ENCODE measurements at regions not wholly inside any gene's neighbourhood (a gene's known extent, or its start where the extent isn't known, plus 50 kb on each side); places are given as distances from the start of the nearest gene placed in this dataset.

DNA sequence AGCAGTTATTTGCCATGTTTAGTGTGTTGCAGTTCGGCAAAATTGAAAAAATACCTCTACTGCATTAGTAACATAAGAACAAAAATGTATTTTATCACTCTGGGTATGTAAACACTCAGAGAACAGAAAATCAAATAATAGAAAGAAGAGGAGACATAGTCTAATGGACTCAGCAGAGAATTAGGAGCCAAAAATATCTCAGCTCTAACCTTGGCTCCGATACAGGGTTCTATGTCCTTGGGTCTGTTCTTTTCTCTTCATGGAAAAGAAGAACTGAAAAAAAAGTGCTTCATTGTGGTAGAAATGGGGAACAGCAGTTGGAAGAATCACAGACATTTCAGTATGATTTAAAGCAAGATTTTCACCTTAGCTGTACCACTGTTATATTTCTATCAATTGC is 240.5 kb upstream of the CXXC4 start:
- Mint-ChIP-seq H3K9me3 (ENCODE audit: insufficient read depth) (no peaks in the 10 kb centered on the region), H3K4me1 (peaks cover 3% of the 10 kb centered on the region), H3K27ac (no peak overlapping the region), H3K4me3 (no peak overlapping the region), H3K27me3 (no peaks in the 10 kb centered on the region)
- Histone ChIP-seq H2AFZ (ENCODE audit: insufficient read depth, low read depth, low read length, poor library complexity, severe bottlenecking) (no peak overlapping the region), H3K27me3 (replicated peaks in 1 of 4; ENCODE audit: control extremely low read depth in 1 of 4, control insufficient read depth in 3 of 4, insufficient read depth in 4 of 4, low read length in 3 of 4) (no peaks in the 10 kb centered on the region), H3K9ac (ENCODE audit: low read length) (no peak overlapping the region), H3K4me2 (replicated peaks; ENCODE audit: low read depth, low read length, poor library complexity, severe bottlenecking) (no peak overlapping the region), H3K4me1 (ENCODE audit: control insufficient read depth in 2 of 2, insufficient read depth in 2 of 2, low read length in 2 of 2) (no peaks in the 10 kb centered on the region), H3K9me3 (ENCODE audit: control extremely low read depth in 1 of 3, control insufficient read depth in 2 of 3, insufficient read depth in 1 of 3, low read length in 2 of 3) (no peaks in the 10 kb centered on the region), H4K20me1 (ENCODE audit: control insufficient read depth, insufficient read depth, low read length, poor library complexity, severe bottlenecking) (no peaks in the 10 kb centered on the region), H3K4me3 (ENCODE audit: control extremely low read depth in 1 of 5, extremely low read depth in 1 of 5, insufficient read depth in 1 of 5, low read depth in 2 of 5, low read length in 4 of 5) (no peak overlapping the region), H3K79me2 (ENCODE audit: control insufficient read depth, insufficient read depth, low read length) (no peaks in the 10 kb centered on the region), H3K27ac (ENCODE audit: low read length in 2 of 2) (no peak overlapping the region), H3K36me3 (replicated peaks in 1 of 2; ENCODE audit: control extremely low read depth in 1 of 2, control insufficient read depth in 1 of 2, extremely low read depth in 1 of 2, insufficient read depth in 2 of 2, low read length in 1 of 2) (no peaks in the 10 kb centered on the region)
- WGBS (ENCODE audit: insufficient coverage) = no CpG with 5 or more reads among the region's 2 CpGs
- POLR2A ChIA-PET = interaction anchor here (0.7 kb wide), 1 partner anchor 80 kb away, joined by 3 read pairs; no protein-coding TSS in a partner anchor
- intact Hi-C loops (cut with micrococcal nuclease) = no loop called here
- TF ChIP-seq EZH2 (IDR thresholded peaks at IDR 0.05; ENCODE audit: borderline replicate concordance, insufficient read depth, low read depth, low read length, poor library complexity, severe bottlenecking) = no peak
- DNase-seq (no peak), ATAC-seq (ENCODE audit: low read depth) (no peak)
- CTCF ChIA-PET = no interaction called here

DNA sequence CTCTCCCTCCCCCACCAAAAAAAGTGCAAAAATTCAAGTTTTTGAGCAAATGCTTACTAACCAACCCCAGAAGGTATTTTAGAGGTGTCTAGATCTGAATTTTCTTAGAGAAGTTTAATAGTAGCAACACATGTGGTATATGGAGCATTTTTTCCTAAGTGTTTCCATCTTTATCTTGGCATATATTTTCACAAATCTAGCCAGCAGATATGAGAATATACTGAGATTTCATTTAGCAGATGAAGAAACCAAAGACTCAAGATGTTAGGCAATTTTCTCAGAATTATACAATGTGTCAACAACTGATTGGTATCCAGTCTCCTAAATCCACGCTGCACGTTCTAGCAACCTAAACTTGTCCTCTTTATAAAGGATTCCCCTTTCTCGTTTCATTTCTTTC is 245.5 kb upstream of the CXXC4 start:
- Histone ChIP-seq H3K4me1 (ENCODE audit: control insufficient read depth in 2 of 2, insufficient read depth in 2 of 2, low read length in 2 of 2) (peaks cover 16 to 19% of the 10 kb centered on the region in 2 donors), H3K36me3 (replicated peaks in 1 of 2; ENCODE audit: control extremely low read depth in 1 of 2, control insufficient read depth in 1 of 2, extremely low read depth in 1 of 2, insufficient read depth in 2 of 2, low read length in 1 of 2) (no peaks in the 10 kb centered on the region), H3K9ac (ENCODE audit: low read length) (no peak overlapping the region), H3K9me3 (ENCODE audit: control extremely low read depth in 1 of 3, control insufficient read depth in 2 of 3, insufficient read depth in 1 of 3, low read length in 2 of 3) (no peaks in the 10 kb centered on the region), H3K79me2 (ENCODE audit: control insufficient read depth, insufficient read depth, low read length) (no peaks in the 10 kb centered on the region), H4K20me1 (ENCODE audit: control insufficient read depth, insufficient read depth, low read length, poor library complexity, severe bottlenecking) (no peaks in the 10 kb centered on the region), H2AFZ (ENCODE audit: insufficient read depth, low read depth, low read length, poor library complexity, severe bottlenecking) (no peak overlapping the region), H3K27me3 (replicated peaks in 1 of 4; ENCODE audit: control extremely low read depth in 1 of 4, control insufficient read depth in 3 of 4, insufficient read depth in 4 of 4, low read length in 3 of 4) (no peaks in the 10 kb centered on the region), H3K27ac (ENCODE audit: low read length in 2 of 2) (no peak overlapping the region), H3K4me2 (replicated peaks; ENCODE audit: low read depth, low read length, poor library complexity, severe bottlenecking) (no peak overlapping the region), H3K4me3 (ENCODE audit: control extremely low read depth in 1 of 5, extremely low read depth in 1 of 5, insufficient read depth in 1 of 5, low read depth in 2 of 5, low read length in 4 of 5) (no peak overlapping the region)
- intact Hi-C loops (cut with micrococcal nuclease) = loop anchor here (5.0 kb wide), 2 partner anchors 732 to 967 kb away; partner anchors contain the start of genes GSTCD, INTS12 and PPA2
- no peak for ATAC-seq (ENCODE audit: low read depth)
- no peak overlapping the region for H3K27ac Mint-ChIP-seq
- H3K4me1 Mint-ChIP-seq = peaks cover 24% of the 10 kb centered on the region
- DNase-seq = no peak
- ChIA-PET CTCF (interaction anchor here (1.0 kb wide), 1 partner anchor 11 kb away, joined by 3 read pairs; no protein-coding TSS in a partner anchor), POLR2A (no interaction called here)
- no peaks in the 10 kb centered on the region for H3K27me3 Mint-ChIP-seq
- no peak overlapping the region for H3K4me3 Mint-ChIP-seq
- H3K9me3 Mint-ChIP-seq (ENCODE audit: insufficient read depth) = no peaks in the 10 kb centered on the region
- TF ChIP-seq CTCF (IDR thresholded peaks at IDR 0.05) (no peak), EZH2 (IDR thresholded peaks at IDR 0.05; ENCODE audit: borderline replicate concordance, insufficient read depth, low read depth, low read length, poor library complexity, severe bottlenecking) (no peak)
- no CpG with 5 or more reads among the region's 3 CpGs for WGBS (ENCODE audit: insufficient coverage)
